GM18868 (cell line): ENCODE measurements at regions not wholly inside any gene's neighbourhood (a gene's known extent, or its start where the extent isn't known, plus 50 kb on each side); places are given as distances from the start of the nearest gene placed in this dataset.

ENCODE experiments used
- ATAC-seq: cut with Tn5 transposase; IDR thresholded peaks from one replicate; pipeline ENCODE4 v1.9.1; 2021; ENCODE audit warnings: mild to moderate bottlenecking, moderate library complexity; ENCODE audit not compliant: unreplicated experiment

GRCh38 chr12:95411057-95411456 is 62.9 kb upstream of the METAP2 start:
- no peak for ATAC-seq

DNA sequence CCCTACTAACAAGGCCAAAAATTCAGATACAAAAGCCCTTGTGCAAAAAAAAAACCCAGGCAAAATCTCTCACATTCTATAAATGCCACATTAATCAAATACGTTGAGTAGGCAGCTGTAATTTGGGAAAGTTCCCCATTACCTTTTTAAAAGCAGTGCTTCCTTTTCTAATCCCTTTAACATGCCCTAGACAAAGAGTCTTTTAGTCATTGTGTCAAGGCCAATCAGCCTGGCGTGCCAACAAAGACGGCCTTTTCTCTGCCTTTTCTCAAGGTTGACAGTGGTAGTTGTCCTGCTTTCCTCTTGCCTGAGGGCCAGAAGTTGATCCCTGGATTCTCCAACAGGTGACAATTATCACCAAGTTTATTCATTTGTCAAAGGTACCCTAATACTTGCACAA is 62.5 kb upstream of the METAP2 start:
- ATAC-seq = no peak

- no peak for ATAC-seq
These were observed 61.3 kb upstream of the METAP2 start for GRCh38 chr12:95412482-95413311.

DNA sequence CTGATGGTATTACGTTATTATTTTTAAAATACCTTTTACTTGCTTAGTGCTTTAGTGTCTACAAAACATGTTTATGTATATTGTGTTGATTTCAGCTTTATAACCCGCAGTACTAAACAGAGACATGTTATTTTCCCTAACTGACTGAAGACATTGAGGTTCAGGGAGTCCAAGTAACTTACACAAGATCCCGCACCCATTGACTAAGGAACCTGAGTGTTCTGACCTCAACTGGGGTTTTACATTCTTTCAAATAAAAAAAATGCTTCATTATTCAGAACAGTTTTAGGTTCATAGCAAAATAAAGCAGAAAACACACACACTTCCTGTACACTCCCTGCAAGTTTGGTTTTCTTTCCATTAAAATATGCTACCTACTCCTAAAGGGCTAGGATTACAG is 60.4 kb upstream of the METAP2 start:
- no peak for ATAC-seq

GRCh38 chr12:95415451-95415850 is 58.5 kb upstream of the METAP2 start:
- no peak for ATAC-seq

DNA sequence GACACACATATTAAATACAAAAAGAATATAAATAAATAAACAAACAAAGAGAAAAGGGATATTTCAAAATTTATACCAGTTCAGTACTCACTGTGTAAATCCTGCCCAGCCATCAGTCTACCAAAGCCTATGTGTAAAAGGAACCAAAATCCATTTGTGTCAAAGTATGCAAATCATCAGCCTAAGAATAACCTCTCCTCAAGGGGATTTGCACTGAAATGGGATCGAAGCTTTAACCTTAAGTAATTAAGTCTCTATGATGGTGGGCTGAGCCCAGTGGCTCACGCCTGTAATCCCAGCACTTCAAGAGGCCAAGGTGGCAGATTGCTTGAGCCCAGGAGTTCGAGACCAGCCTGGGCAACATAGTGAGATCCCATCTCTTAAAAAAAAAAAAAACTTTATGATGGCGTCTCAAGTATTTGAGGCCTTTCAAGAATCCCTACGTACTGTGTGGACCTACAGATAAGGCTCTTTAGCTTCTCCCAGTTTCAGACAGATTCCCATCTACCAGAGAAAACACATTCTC is 57.8 kb upstream of the METAP2 start:
- ATAC-seq = no peak

GRCh38 chr12:95417372-95417771 is 56.6 kb upstream of the METAP2 start:
- ATAC-seq = no peak

DNA sequence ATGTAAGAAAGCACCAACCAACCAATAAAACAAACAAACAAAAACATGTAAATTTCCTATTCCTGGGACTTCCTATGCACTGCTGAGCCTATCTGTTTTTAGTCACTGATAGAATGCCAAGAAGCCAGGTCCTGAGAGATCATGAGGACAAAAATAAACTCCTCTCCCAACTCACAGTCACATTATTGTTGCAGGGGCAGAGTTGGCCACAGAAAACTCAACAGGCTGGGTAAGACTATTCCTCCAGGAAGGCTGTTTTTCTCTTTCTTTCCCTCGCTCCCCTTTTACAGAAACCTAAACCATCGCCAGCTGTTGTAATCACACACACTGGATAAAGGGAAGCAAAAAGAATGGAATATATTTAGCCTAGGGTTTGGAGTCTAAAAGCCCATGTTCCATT is 55.8 kb upstream of the METAP2 start:
- no peak for ATAC-seq
